22Rv1 (cell line): ENCODE measurements at regions not wholly inside any gene's neighbourhood (a gene's known extent, or its start where the extent isn't known, plus 50 kb on each side); places are given as distances from the start of the nearest gene placed in this dataset.

Source experiments
- CTCF ChIP-seq: fragments of 450-650 bp; IDR thresholded peaks from 2 replicates; pipeline ENCODE4 v1.5.1; 2017; ENCODE audit warnings: mild to moderate bottlenecking
- ZFX ChIP-seq: fragments of 450-650 bp; IDR thresholded peaks from 2 replicates; pipeline ENCODE4 v1.6.1; 2017; ENCODE audit warnings: antibody characterized with exemption, borderline replicate concordance

- TF ChIP-seq CTCF (no peak), ZFX (no peak)
Observed at GRCh38 chr21:28172376-28172775, 820.3 kb downstream of the LTN1 start.
